Hepatocyte (in vitro differentiated cells): ENCODE measurements at regions not wholly inside any gene's neighbourhood (a gene's known extent, or its start where the extent isn't known, plus 50 kb on each side); places are given as distances from the start of the nearest gene placed in this dataset.

Experiments used
- CTCF ChIP-seq: fragments of 200-600 bp; sonication (generic); IDR thresholded peaks from 2 replicates; pipeline ENCODE4 v1.5.1; 2016; ENCODE audit warnings: antibody characterized with exemption, mild to moderate bottlenecking; ENCODE audit not compliant: poor library complexity
- EZH2 ChIP-seq: fragments of 200-600 bp; sonication (generic); IDR thresholded peaks from 2 replicates; pipeline ENCODE4 v1.6.1; 2016; ENCODE audit warnings: antibody characterized with exemption, mild to moderate bottlenecking, borderline replicate concordance
- EZH2phosphoT487 ChIP-seq: fragments of 200-600 bp; sonication (generic); IDR thresholded peaks from one replicate; pipeline ENCODE4 v1.6.1; 2018; ENCODE audit warnings: antibody characterized with exemption, mild to moderate bottlenecking, low read depth, moderate library complexity; ENCODE audit not compliant: unreplicated experiment, severe bottlenecking

DNA sequence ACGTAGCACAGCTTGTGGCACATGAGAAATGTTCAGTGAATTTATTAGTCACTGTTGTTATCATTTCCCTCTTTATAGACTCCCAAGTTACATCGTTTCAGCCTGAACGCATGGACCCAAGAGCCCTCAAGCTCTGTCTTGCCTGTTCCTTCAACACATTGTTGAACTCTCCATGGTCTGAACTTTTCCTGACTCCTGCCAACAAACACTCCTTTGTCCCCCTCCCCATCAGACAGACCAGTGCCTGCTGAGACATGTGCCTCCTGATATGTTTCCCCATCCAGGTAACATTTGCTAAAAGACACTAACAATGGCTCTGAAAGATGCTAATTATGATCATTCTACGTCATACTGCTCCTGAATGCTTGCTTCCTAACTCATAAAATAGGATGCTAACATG, 108.7 kb upstream of the NFIA start:
- TF ChIP-seq CTCF = no peak
- no peak for TF ChIP-seq EZH2phosphoT487
- TF ChIP-seq EZH2 = no peak
